Posterior cingulate gyrus (tissue), 11 donors: ENCODE measurements at regions not wholly inside any gene's neighbourhood (a gene's known extent, or its start where the extent isn't known, plus 50 kb on each side); places are given as distances from the start of the nearest gene placed in this dataset.

Source experiments
- DNase-seq, 10 donors: peaks; one replicate each; pipeline versions ENCODE4 v3.0.0 to v3.0.0-alpha.2; 2020 to 2021; ENCODE audit warnings: mixed read lengths in 3 of 10
- intact Hi-C: fragments of 100-400 bp; cut with DNase I; formaldehyde crosslinking; loops from one replicate; pipeline ENCODE4 v1.15.1; 2023

DNA sequence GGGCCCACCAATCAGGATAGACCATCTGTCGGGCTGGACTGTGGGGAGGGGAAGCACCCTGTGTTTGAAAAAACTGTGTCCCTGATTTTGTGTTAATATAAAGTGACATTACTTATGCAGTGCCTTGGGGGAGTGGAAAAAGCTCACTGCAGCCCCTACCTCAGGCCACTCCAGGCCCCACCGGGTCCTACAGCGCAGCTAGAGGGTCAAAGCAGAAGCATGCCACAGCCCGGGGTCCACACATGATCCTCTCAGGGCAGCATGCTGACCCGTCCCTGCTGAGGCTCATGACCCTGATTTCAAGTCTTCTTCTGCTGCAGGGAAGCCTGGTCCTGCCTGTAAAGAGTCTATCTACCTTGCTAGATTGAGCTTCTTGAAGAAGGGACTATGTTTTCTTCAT is 133.0 kb upstream of the PLCB4 start:
- DNase-seq = peak in 1 of 10 donors; percentile 73
- intact Hi-C loops = no loop called here

DNA sequence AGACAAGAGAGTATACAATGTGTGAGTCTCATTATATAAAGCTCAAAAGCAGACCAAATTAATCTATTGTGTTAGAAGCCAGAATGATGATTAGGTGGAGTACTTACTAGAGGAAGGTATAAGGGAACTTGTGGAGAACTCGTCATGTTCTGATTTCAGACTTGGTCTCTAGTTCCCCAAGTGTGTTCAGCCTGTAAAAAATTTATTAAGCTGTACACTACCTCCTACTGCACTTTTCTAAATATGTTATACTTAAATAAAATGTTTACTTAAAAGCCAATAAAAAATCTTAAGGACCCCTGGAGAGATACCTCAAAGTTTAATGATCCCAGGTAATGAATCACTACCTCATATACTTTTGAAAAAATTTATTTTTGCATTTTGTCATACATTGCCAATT is 130.4 kb upstream of the PLCB4 start:
- intact Hi-C loops = no loop called here
- DNase-seq = no peak

DNA sequence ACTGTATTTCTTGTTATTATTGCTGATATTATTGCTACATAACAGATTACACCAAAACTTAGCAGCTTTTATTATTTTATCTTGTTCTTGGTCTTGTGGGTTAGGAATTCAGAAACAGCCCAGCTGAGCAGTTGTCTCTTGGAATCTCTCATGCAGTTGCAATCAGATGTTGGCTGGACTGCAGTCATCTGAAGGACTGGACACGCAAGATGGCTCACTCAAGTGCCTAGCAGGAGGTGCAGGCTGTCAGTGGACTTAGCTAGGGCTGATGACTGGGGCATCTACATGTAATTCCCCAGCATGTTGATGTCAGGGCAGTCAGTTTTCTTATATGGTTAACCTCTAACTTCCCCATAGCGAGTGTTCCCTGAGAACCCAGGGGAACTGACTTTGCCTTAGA is 128.6 kb upstream of the PLCB4 start:
- intact Hi-C loops = no loop called here

DNA sequence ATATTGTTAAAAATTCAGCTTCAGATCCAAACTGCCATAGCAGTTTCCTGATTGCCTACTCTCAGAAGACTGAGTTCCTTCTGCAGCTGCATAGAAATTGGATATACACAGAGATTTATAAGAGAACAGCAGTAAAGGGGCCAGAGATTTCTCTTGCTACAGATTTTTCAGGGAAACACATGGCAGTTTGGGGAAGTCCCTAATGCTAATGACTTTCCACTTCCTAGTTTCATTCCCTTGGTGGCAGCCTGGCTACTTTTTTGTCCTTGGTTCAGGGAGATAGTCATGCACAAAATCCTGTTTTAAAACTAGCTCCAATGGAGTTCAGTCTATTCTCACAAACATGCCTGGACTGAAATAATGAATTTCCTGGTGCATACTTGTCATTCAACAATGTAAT is 125.3 kb upstream of the PLCB4 start:
- DNase-seq = no peak
- intact Hi-C loops = no loop called here

More for the DNA sequence above, 128.6 kb upstream of the PLCB4 start:
- no peak for DNase-seq

DNA sequence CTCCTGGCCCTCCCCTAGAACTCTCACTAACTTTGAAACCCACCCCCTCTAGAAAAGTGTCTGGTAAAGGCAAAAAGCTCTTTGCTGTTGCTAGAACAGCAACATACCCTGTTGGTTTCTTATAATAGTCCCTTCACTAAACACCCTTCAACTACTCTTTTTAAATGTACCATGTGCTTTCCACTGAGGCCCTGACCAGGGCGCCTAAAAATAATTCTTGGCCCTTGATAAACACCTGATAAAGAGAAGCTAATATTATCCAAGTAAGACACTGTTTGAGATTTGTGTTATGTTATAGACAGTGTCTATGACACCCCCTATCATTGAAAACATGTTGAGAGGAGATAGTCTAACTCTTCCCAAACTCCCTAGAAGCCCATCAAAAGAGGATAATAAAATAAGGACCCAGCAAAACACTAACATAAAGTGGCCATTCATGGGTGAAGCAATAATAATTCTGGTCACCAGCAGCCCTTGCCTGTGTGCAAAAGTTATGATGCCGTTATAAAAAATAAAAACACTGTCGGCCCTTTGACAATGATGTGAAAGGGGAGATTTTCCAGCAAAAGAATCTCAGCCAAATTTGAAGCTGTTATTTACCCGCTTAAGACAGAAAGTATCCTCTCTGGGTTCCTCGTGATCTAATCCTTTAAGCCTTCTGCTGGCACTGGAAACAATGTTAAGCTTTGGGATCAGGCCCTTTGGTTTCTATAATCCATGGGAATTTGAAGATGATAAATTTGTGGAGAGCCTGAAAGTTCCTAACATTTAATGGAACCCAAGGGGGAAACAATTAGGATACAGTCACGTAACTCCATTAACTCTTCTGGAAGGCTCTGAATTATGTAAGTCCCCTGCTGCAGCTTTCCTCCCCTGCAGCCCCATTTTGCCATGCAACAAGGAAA is 122.6 kb upstream of the PLCB4 start:
- intact Hi-C loops = no loop called here
- DNase-seq = no peak

DNA sequence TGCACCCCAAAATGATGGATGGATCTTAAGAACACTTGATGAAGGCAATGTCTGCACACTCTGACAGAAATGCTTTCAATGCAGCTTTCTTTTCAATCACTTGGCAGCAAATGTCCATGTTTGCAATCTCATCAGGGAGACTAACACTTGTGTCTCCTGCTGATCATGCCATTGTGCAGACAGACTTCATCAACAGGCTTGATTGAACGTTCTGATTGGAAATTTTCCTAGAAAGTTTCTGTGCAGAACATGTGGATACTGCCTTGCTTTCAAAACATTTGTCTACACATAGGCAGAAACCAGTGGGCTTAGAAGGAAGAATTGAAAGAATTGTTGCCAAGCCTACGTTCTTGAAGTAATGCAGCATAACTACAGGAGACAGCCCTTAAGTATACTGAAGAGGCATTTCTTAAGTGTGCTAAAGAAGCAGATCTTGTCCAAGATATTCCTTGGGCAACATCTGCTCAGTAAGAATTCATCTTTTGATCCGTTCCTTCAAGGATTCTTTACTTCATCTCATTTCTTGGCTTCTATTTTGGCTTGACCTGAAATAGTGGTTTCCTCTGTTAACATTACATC is 120.4 kb upstream of the PLCB4 start:
- DNase-seq = no peak
- intact Hi-C loops = no loop called here

DNA sequence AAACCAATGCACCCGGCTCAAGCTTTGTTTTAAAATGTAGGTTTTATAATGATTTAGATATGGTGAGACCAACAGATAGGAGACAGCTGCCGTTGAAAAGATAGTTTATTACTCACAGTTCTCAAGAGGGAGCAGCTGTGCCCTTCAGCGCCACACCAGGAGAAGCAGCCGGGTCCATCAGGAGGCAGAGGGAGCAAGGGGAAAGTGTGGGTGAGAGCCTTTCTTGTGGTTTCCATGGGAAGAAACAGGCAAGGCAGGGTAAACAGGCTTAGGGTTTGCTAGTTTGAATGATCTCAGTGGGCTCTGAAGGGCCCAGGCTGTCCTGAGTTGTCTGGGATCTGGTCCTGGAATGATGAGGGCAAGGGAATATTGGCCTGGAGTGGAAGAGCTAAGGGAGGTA is 117.7 kb upstream of the PLCB4 start:
- DNase-seq = no peak
- intact Hi-C loops = no loop called here

DNA sequence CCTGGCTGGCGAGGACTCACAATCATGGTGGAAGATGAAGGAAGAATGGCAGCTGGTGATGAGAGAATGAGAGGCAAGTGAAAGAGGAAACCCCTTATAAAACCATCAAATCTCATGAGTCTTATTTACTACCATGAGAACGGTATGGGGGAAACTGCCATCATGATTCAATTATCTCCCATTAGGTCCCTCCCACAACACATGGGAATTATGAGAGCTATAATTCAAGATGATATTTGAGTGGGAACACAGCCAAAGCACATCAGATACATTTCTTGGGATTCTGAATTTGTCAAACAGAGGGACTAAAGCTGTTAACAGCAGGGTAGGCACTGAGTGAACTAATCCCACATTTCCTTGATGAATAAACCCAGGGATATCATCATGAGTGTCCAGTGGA is 116.2 kb upstream of the PLCB4 start:
- DNase-seq = no peak
- intact Hi-C loops = no loop called here

DNA sequence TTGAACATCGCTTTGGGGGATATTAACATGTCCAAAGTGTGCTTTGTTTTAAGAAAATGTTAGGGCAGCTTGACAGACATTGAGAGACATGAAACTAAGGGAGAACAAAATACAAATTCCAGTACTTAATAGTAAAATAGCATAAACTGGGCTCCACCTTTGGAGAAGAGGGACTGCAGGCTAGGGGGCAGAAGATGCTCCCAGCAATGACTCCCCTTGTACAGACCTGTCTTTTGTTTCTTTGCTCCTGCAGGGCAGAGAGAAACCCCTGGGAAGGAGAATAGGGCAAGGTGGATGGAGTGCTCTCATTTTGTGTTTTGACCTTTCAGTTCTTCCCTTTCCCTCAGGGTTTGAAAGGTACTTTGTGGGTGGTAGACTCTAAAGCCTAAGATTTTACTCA is 115.6 kb upstream of the PLCB4 start:
- intact Hi-C loops = no loop called here
- no peak for DNase-seq

DNA sequence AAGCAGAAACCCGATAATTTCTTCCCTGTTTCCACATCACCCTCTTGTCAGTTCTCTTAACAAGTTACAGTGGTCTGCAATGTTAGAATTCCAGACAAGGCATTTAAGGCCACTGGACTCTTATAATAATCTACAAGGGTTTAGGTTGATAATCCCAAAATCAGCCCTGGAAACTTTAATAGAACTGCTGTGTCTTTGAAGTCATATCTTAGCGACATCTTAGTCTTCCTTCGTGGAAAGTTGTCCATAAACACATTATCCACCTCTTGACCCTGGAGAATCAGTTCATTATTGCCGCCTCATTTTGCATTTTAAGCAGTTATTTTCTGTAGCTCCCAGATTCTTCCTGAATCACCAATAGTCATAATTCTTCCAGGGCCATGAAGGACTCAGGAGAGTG is 108.6 kb upstream of the PLCB4 start:
- intact Hi-C loops = no loop called here
- DNase-seq = no peak

DNA sequence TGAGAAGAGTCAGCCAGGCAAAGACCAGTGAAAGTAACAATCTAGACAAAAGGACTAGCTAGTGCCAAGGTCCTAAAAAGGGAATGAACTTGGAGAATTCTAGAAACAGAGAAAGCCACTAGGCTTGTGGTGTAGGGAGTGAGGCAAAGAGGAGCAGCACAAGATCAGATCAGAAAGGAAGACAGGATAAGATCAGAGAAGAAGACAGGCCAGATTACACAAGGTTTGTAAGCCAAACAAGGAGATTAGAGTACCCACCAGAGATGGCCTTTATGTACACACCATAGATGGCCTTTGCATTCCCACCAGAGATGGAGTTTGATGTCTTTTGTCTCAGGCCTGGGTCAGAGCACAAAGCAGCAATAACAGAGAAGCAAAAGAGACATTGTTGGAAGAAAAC is 105.6 kb upstream of the PLCB4 start:
- DNase-seq = no peak
- intact Hi-C loops = no loop called here

DNA sequence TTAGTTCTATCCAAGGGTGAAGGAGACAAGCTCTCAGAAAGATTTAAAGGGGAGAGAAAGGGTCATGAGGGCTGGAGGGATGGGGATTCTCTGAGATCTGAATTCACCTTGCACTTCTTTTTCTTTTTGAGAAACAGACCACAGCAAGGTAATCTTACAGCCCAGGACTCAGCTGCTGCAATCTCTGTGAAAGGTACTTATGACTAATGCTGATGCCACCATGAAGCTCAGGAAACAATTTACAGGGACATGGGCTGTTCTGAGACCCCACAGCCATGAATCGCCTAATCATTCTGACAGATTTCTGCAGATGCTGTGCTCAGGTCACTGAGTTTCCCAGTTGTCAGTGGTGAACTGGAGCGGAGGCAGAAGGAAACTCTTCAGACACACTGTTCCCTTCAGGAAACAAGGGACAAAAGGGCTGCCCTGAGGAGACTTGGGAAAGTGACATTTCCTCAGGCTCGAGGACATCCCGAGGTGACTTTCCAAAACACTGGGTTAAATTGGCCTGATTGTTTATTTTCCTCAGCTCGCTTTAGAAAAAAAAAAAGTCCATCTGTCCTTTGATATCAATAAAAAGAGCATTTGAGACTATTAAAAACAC is 103.8 kb upstream of the PLCB4 start:
- intact Hi-C loops = no loop called here
- no peak for DNase-seq

DNA sequence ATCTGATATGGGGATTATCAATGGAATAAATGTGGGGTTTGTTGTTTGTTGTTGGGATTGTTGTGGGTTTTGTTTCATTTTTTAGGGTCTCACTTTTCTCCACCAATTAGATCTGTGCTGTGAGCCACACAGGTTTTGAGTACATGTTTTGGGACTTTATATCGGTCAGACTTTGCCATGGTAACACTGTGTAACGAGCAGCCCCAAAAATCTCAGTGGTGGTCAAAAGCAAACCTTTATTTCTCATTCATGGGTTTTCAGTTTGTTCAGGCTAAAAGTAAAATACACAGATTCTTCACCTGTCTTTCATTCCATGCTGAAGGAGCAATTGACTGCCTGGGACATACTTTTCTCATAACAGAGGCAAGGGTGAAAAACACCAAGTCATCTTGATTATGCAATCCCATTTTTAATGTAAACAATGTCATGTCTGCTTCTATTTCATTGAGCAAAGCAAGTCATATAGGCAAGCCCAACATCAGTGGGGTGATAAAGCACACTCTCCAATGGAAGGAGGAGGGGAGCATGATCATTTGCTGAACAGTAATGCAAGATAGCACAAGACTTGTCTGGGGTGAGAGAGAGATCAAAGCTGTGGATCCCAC is 101.1 kb upstream of the PLCB4 start:
- intact Hi-C loops = no loop called here

DNA sequence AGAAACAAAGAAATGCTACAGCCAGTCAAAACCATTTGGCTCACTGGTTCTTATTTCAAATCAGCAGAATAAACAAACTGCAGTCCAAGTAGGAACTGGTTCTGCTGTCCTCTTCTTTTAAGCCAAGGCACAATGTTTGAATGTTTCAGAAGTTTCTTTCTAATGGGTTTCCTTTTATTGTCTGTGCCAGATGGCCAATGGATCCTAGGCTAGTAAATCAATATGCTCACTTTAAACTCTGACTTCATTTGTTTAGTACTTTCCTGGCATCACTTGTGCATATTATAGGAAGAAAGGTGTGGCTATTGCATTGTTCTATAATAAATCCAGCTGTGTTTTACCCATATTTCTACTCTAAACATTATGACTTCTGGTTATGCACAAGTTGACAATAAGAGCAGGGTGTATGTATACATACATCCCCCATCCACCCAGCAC is 99.7 kb upstream of the PLCB4 start:
- intact Hi-C loops = no loop called here
- no peak for DNase-seq

More for the DNA sequence above, 101.1 kb upstream of the PLCB4 start:
- no peak for DNase-seq

DNA sequence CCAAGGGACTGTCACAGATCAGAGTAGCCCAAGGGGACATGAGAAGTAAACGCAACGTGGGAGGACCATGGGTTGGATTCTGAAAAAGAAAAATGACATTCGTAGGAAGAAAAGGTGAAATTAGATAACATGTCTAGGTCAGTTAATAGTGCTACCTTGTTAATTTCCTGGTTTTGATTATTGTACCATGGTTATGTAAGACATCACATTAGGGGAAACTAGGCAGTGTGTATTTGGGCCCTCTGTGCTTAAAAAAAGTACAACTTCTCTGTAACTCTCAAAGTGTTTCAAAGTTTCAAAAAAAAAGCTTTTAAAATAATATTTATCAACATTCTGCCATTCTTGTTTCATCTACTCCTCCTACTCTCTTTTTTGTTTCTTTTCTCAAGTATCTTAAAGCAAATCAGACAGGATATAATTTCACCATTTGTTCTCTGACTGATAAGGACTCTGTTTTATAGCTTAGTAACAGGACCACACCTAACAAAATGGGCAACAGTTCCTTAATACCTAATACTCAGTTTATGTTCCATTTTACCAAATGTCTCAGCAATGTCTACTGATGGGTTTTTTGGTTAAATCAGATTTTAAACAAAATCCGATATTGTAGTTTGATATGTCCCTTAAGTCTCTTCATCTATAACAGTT is 97.1 kb upstream of the PLCB4 start:
- intact Hi-C loops = no loop called here

DNA sequence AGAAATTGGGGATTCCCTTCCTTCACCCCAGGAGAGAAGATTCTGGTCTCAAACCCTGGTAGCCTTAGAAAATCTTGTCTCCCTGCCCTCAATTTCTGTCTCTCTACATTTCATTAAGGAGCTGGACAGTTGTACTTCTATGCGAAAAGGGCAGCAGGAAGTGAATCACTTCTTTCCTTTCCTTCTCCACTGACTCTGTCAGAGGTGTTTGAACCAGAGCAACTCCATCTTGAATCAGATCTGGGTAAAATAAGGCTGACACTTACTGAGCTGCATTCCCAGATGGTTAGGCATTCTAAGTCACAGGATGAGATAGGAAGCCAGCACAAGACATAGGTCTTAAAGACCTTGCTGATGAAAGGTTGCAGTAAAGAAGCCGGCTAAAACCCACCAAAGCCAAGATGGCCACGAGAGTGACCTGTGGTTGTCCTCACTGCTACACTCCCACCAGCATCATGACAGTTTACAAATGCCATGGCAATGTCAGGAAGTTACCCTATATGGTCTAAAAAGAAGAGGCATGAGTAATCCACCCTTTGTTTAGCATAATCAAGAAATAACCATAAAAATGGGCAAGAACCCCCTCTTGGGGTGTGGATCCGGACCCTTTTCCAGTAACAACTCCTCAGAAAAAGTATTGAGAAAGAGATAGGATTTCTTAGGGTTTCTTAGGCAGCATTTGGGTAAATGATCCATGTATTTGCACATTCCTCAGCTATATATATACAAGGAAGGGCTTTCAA is 95.8 kb upstream of the PLCB4 start:
- DNase-seq = no peak
- intact Hi-C loops = no loop called here

More for the DNA sequence above, 97.1 kb upstream of the PLCB4 start:
- DNase-seq = no peak

DNA sequence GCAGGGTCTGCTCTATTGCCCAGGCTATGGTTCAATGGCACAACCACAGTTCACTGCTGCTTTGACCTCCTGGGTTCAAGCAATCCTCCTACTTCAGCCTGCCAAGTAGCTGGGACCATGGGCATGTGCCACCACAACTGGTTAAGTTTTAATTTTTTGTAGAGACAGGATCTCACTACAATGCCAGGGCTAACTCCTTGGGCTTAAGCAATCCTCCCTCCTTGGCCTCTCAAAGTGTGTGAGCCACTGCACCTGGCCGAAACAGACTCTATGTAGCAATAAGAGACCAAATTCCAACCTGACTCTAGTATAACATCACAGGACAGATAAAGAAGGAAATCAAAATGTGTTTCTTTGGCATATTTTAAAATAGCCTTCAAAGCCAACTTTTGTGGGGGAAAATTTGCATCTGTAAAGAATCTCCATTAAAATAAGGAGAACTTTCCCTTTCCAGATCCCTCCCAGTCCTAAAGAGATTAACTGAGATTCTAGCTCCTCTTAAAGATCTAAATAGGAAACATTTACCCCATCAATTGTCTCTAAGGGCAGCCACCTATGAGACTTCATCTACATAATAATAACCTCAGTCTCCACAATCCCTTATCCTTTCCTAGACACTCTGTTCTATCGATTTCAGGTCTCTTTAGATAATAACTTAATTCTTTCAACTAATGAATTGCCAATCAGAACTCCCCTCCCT is 94.7 kb upstream of the PLCB4 start:
- DNase-seq = no peak
- intact Hi-C loops = no loop called here

DNA sequence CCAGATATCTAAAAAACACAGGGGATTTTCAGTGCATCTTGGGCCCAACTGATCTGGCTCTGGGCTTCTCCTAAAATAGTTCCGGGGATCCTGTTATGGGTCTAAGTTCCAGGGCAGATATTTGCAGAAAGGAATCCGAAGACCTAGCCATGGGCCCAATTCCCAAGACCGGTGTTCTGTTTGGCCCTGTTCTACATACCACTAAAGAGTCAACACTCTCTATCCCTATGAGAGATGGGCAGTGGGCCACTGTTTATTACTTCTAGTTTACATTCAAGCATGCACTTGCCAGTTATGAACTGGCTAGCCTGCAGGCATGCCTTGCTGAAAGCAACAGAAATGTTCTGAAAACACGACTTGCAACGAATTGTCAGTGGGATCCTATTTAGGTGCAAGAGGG is 87.4 kb upstream of the PLCB4 start:
- intact Hi-C loops = no loop called here
- DNase-seq = no peak

DNA sequence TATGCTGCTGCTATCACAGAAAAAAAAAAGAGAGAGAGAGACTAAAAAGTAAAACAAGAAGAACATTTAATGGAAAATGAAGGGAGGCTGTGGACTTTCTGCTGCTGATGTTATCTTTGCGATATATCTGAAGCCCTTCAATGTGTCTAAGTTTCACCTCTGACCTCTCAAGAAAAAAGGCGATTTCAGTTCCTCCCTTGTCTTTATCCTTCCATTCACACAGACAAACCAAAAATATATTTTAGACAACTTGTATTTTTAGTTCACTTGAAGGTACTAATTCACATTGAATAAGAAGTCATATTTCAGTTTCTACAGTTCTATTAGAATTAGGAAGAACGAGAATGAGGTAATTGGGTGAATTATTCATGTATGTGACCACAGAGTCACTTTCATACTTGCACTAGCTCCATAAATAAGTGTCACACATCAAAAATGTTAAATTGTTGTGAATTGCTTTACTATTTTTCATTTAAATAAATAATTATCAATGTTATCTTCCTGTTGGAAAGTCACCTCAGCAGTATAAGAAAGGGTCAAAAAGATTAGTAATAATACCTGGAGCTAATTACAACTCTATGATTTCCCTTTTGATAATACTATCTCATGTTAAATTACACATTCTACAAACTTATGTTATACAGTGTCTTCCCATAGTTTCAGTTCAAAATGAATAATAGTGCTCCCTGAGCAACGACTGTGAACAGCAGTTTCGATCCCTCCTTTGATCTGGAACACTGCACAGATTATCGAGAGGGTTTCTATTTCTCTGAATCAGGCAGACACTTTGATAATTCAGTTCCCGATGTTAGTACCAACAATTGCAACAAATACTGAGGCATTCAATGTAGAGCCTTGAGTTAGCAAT is 85.2 kb upstream of the PLCB4 start:
- DNase-seq = no peak
- intact Hi-C loops = no loop called here
